Esophagus muscularis mucosa (tissue), 4 donors: ENCODE measurements at regions not wholly inside any gene's neighbourhood (a gene's known extent, or its start where the extent isn't known, plus 50 kb on each side); places are given as distances from the start of the nearest gene placed in this dataset.

Experiments used
- DNase-seq: peaks from one replicate; pipeline ENCODE4 v3.0.0-alpha.2; 2017; ENCODE audit errors: extremely low spot score
- H3K27ac ChIP-seq, 4 donors: fragments of 200-600 bp; sonication (generic); replicated peaks in 1 of 4; 1 replicate in 3 of 4; 2 replicates in 1 of 4; pipeline ENCODE4 v1.5.1; 2016 to 2019; ENCODE audit warnings: mild to moderate bottlenecking in 1 of 4
- H3K27me3 ChIP-seq, 4 donors: fragments of 200-600 bp; sonication (generic); one replicate each; pipeline versions ENCODE4 v1.5.1 to v1.6.0; 2016 to 2019
- H3K36me3 ChIP-seq, 4 donors: fragments of 200-600 bp; sonication (generic); one replicate each; pipeline ENCODE4 v1.5.1; 2016 to 2019
- H3K4me1 ChIP-seq, 4 donors: fragments of 200-600 bp; sonication (generic); one replicate each; pipeline ENCODE4 v1.5.1; 2016 to 2019
- H3K4me3 ChIP-seq, 4 donors: fragments of 200-600 bp; sonication (generic); 1 replicate in 2 of 4; 2 replicates in 2 of 4; pipeline ENCODE4 v1.5.1; 2016 to 2019; ENCODE audit warnings: mild to moderate bottlenecking in 4 of 4, moderate library complexity in 1 of 4
- H3K9me3 ChIP-seq, 4 donors: fragments of 200-600 bp; sonication (generic); 1 replicate in 3 of 4; 2 replicates in 1 of 4; pipeline ENCODE4 v1.5.1; 2016 to 2019
- CTCF ChIP-seq, 3 experiments: fragments of 200-600 bp in 2 of 3; fragments of 450-650 bp in 1 of 3; sonication (generic) in 2 of 3; IDR thresholded peaks; one replicate each; pipeline ENCODE4 v1.5.1; 2017 to 2019; ENCODE audit warnings: antibody characterized with exemption in 3 of 3, mild to moderate bottlenecking in 2 of 3, moderate library complexity in 1 of 3
- EP300 ChIP-seq: sonication (generic); formaldehyde crosslinking; IDR thresholded peaks from one replicate; pipeline ENCODE4 v1.6.1; 2017; ENCODE audit warnings: antibody characterized with exemption
- POLR2A ChIP-seq: fragments of 450-650 bp; IDR thresholded peaks from one replicate; pipeline ENCODE4 v1.6.1; 2017; ENCODE audit warnings: antibody characterized with exemption, moderate library complexity, mild to moderate bottlenecking, low read depth
- POLR2AphosphoS5 ChIP-seq, 2 donors: sonication (generic); formaldehyde crosslinking; IDR thresholded peaks; one replicate each; pipeline ENCODE4 v1.6.1; 2017; ENCODE audit warnings: antibody characterized with exemption in 2 of 2
- WGBS: methylation state at CpG from one replicate; pipeline ENCODE4 v1.1.5; 2018; 5-methylcytosine and 5-hydroxymethylcytosine counted together
- intact Hi-C: fragments of 100-400 bp; cut with DNase I; formaldehyde crosslinking; loops from one replicate; pipeline ENCODE4 v1.15.1; 2023

- DNase-seq = no peak
- no peaks in the 10 kb centered on the region for H3K27me3 ChIP-seq
- intact Hi-C loops = no loop called here
- no peak overlapping the region for H3K4me3 ChIP-seq
- H3K4me1 ChIP-seq = no peaks in the 10 kb centered on the region
- H3K36me3 ChIP-seq = no peaks in the 10 kb centered on the region
- H3K27ac ChIP-seq = no peak overlapping the region
- TF ChIP-seq POLR2A (no peak), EP300 (no peak), CTCF (IDR thresholded peaks at IDR 0.05) (no peak), POLR2AphosphoS5 (IDR thresholded peaks at IDR 0.05) (no peak)
- H3K9me3 ChIP-seq = no peaks in the 10 kb centered on the region
- 83% methylated on average over 4 of the region's 4 CpGs for WGBS
Observed at GRCh38 chr7:11914645-11915044, 82.6 kb upstream of the THSD7A start.

GRCh38 chr7:11923376-11923930, 91.5 kb upstream of the THSD7A start:
- H3K36me3 ChIP-seq = no peaks in the 10 kb centered on the region
- H3K4me3 ChIP-seq = no peak overlapping the region
- H3K27me3 ChIP-seq = no peaks in the 10 kb centered on the region
- 72% methylated on average over 1 of the region's 1 CpG for WGBS
- no peaks in the 10 kb centered on the region for H3K4me1 ChIP-seq
- no peak for DNase-seq
- no peak overlapping the region for H3K27ac ChIP-seq
- TF ChIP-seq CTCF (IDR thresholded peaks at IDR 0.05) (no peak), EP300 (no peak), POLR2AphosphoS5 (IDR thresholded peaks at IDR 0.05) (no peak), POLR2A (no peak)
- peaks cover 0 to 3% (median 0%) of the 10 kb centered on the region in 4 donors for H3K9me3 ChIP-seq
- intact Hi-C loops = no loop called here

GRCh38 chr7:11931307-11931706, 99.3 kb upstream of the THSD7A start:
- WGBS = 53% methylated on average over 3 of the region's 3 CpGs
- no peak overlapping the region for H3K4me3 ChIP-seq
- intact Hi-C loops = no loop called here
- H3K4me1 ChIP-seq = no peaks in the 10 kb centered on the region
- no peaks in the 10 kb centered on the region for H3K36me3 ChIP-seq
- H3K9me3 ChIP-seq = no peaks in the 10 kb centered on the region
- no peak for TF ChIP-seq EP300
- TF ChIP-seq CTCF (IDR thresholded peaks at IDR 0.05) = no peak
- TF ChIP-seq POLR2A = no peak
- no peak for TF ChIP-seq POLR2AphosphoS5 (IDR thresholded peaks at IDR 0.05)
- H3K27ac ChIP-seq = no peak overlapping the region
- no peaks in the 10 kb centered on the region for H3K27me3 ChIP-seq
- no peak for DNase-seq

- no peak overlapping the region for H3K27ac ChIP-seq
- H3K27me3 ChIP-seq = no peaks in the 10 kb centered on the region
- intact Hi-C loops = no loop called here
- no peaks in the 10 kb centered on the region for H3K9me3 ChIP-seq
- TF ChIP-seq EP300 (no peak), CTCF (IDR thresholded peaks at IDR 0.05) (no peak), POLR2AphosphoS5 (IDR thresholded peaks at IDR 0.05) (no peak), POLR2A (no peak)
- H3K4me1 ChIP-seq = no peaks in the 10 kb centered on the region
- no peaks in the 10 kb centered on the region for H3K36me3 ChIP-seq
- 64% methylated on average over 2 of the region's 2 CpGs for WGBS
- no peak overlapping the region for H3K4me3 ChIP-seq
- DNase-seq = no peak
Observed at GRCh38 chr7:11934796-11935195, 102.8 kb upstream of the THSD7A start.

- no peaks in the 10 kb centered on the region for H3K9me3 ChIP-seq
- no peaks in the 10 kb centered on the region for H3K4me1 ChIP-seq
- intact Hi-C loops = no loop called here
- no peaks in the 10 kb centered on the region for H3K27me3 ChIP-seq
- no peaks in the 10 kb centered on the region for H3K36me3 ChIP-seq
- TF ChIP-seq CTCF (IDR thresholded peaks at IDR 0.05) = no peak
- no peak for TF ChIP-seq POLR2A
- TF ChIP-seq POLR2AphosphoS5 (IDR thresholded peaks at IDR 0.05) = no peak
- H3K27ac ChIP-seq = no peak overlapping the region
- DNase-seq = no peak
- no peak overlapping the region for H3K4me3 ChIP-seq
Observed at GRCh38 chr7:11935905-11936304, 103.9 kb upstream of the THSD7A start.
